HAP-1 (cell line): ENCODE measurements at regions not wholly inside any gene's neighbourhood (a gene's known extent, or its start where the extent isn't known, plus 50 kb on each side); places are given as distances from the start of the nearest gene placed in this dataset.

Experiments
- DNase-seq, 2 experiments: peaks; one replicate each; pipeline ENCODE4 v3.0.0-alpha.2; 2016 to 2020; ENCODE audit warnings: low spot score in 2 of 2
- H3K27me3 ChIP-seq: fragments of 250-450 bp; sonication (Bioruptor Pico); 2 replicates; pipeline ENCODE4 v1.5.1; 2020; ENCODE audit warnings: low read depth, mild to moderate bottlenecking, moderate library complexity
- H3K36me3 ChIP-seq: fragments of 250-450 bp; sonication (Bioruptor Pico); replicated peaks from 2 replicates; pipeline ENCODE4 v1.5.1; 2020; ENCODE audit warnings: mild to moderate bottlenecking
- H3K4me1 ChIP-seq: fragments of 250-450 bp; sonication (Bioruptor Pico); 2 replicates; pipeline ENCODE4 v1.5.1; 2020; ENCODE audit warnings: mild to moderate bottlenecking
- H3K4me3 ChIP-seq: fragments of 250-450 bp; sonication (Bioruptor Pico); 2 replicates; pipeline ENCODE4 v1.5.1; 2020; ENCODE audit warnings: mild to moderate bottlenecking, moderate library complexity
- H3K9me3 ChIP-seq: fragments of 250-450 bp; sonication (Bioruptor Pico); 2 replicates; pipeline ENCODE4 v1.5.1; 2020; ENCODE audit warnings: mild to moderate bottlenecking, moderate library complexity
- in situ Hi-C: fragments of 300-500 bp; cut with MboI; formaldehyde crosslinking; loops from 3 replicates; pipeline ENCODE4 v1.14.3; 2020; ENCODE audit warnings: low sequenced_read_pairs, inconsistent platforms, mixed read lengths

DNA sequence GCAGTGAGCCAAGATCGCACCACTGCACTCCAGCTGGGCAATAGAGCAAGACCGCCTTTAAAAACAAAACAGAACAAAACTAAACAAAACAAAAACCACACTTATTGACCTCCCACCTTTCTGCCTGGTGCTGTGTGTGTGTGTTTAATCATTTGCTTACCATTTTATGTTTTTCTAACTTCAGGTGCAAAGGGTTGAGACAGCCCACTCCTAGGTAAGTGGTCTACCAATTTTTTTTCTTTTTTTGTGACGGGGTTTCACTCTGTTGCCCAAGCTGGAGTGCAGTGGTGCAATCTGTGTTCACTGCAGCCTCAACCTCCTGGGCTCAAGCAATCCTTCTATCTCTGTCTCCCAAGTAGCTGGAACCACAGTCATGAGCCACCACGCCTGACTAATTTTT, 65.8 kb downstream of the SALL1 start:
- in situ Hi-C loops, result no loop called here
- H3K36me3 ChIP-seq, result no peaks in the 10 kb centered on the region
- H3K4me3 ChIP-seq, result no peak overlapping the region
- H3K27me3 ChIP-seq, result no peaks in the 10 kb centered on the region
- H3K9me3 ChIP-seq, result no peaks in the 10 kb centered on the region
- no peaks in the 10 kb centered on the region for H3K4me1 ChIP-seq
- DNase-seq, result no peak

GRCh38 chr16:51084074-51084928, 66.8 kb downstream of the SALL1 start:
- no peak overlapping the region for H3K4me3 ChIP-seq
- no peaks in the 10 kb centered on the region for H3K27me3 ChIP-seq
- DNase-seq, result no peak
- H3K4me1 ChIP-seq, result no peaks in the 10 kb centered on the region
- in situ Hi-C loops, result no loop called here
- H3K9me3 ChIP-seq, result no peaks in the 10 kb centered on the region
- H3K36me3 ChIP-seq, result no peaks in the 10 kb centered on the region

- H3K4me3 ChIP-seq, result no peak overlapping the region
- no peaks in the 10 kb centered on the region for H3K4me1 ChIP-seq
- in situ Hi-C loops, result no loop called here
- H3K27me3 ChIP-seq, result no peaks in the 10 kb centered on the region; the same call in none of the 2 replicates
- H3K9me3 ChIP-seq, result no peaks in the 10 kb centered on the region
- no peaks in the 10 kb centered on the region for H3K36me3 ChIP-seq
- no peak for DNase-seq
Measured at GRCh38 chr16:51072591-51072990, 78.5 kb downstream of the SALL1 start.

- no peaks in the 10 kb centered on the region for H3K36me3 ChIP-seq
- DNase-seq, result no peak
- H3K4me3 ChIP-seq, result no peak overlapping the region
- no peaks in the 10 kb centered on the region for H3K9me3 ChIP-seq
- no peaks in the 10 kb centered on the region; the same call in none of the 2 replicates for H3K27me3 ChIP-seq
- in situ Hi-C loops, result no loop called here
- H3K4me1 ChIP-seq, result no peaks in the 10 kb centered on the region
Measured at GRCh38 chr16:51071326-51071725, 79.7 kb downstream of the SALL1 start.

- Histone ChIP-seq H3K27me3 (no peaks in the 10 kb centered on the region; the same call in 1 of the 2 replicates), H3K9me3 (no peaks in the 10 kb centered on the region), H3K4me3 (no peak overlapping the region), H3K4me1 (peaks cover 11% of the 10 kb centered on the region), H3K36me3 (no peaks in the 10 kb centered on the region)
- no peak for DNase-seq
- in situ Hi-C loops, result no loop called here
Measured at GRCh38 chr16:51067352-51067751, 83.7 kb downstream of the SALL1 start.

DNA sequence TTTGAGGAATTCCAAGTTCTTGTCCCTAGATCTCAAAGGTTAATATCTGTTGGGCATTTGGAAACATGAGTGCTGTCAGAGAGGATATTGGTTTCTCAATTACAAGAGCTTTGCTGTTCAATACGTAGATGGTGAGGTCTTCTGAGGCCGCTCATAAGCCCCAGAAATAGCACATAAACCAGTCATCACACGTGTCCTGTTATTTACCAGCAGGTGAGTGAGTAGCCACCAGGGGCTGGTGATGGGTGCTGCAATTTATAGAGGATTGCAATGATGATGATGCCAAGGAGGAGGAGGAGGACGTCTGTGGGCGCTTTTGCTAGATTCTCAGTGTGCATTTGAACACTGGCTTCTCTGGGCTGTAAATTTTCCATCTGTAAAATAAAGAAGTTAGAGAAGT, 89.0 kb downstream of the SALL1 start:
- in situ Hi-C loops, result no loop called here
- H3K27me3 ChIP-seq, result peaks cover 47% of the 10 kb centered on the region
- H3K4me3 ChIP-seq, result no peak overlapping the region
- no peaks in the 10 kb centered on the region for H3K9me3 ChIP-seq
- no peak for DNase-seq
- peaks cover 11% of the 10 kb centered on the region for H3K4me1 ChIP-seq
- H3K36me3 ChIP-seq, result no peaks in the 10 kb centered on the region

GRCh38 chr16:51061328-51061727, 89.7 kb downstream of the SALL1 start:
- H3K4me1 ChIP-seq, result peaks cover 11% of the 10 kb centered on the region
- H3K9me3 ChIP-seq, result no peaks in the 10 kb centered on the region
- DNase-seq, result no peak
- in situ Hi-C loops, result no loop called here
- no peak overlapping the region for H3K4me3 ChIP-seq
- peaks cover 52% of the 10 kb centered on the region for H3K27me3 ChIP-seq
- no peaks in the 10 kb centered on the region for H3K36me3 ChIP-seq

GRCh38 chr16:51057969-51058337, 93.1 kb downstream of the SALL1 start:
- Histone ChIP-seq H3K4me3 (no peak overlapping the region), H3K9me3 (no peaks in the 10 kb centered on the region), H3K27me3 (peaks cover 56% of the 10 kb centered on the region), H3K4me1 (peaks cover 5% of the 10 kb centered on the region; the same call in 1 of the 2 replicates), H3K36me3 (no peaks in the 10 kb centered on the region)
- DNase-seq, result no peak
- in situ Hi-C loops, result no loop called here

DNA sequence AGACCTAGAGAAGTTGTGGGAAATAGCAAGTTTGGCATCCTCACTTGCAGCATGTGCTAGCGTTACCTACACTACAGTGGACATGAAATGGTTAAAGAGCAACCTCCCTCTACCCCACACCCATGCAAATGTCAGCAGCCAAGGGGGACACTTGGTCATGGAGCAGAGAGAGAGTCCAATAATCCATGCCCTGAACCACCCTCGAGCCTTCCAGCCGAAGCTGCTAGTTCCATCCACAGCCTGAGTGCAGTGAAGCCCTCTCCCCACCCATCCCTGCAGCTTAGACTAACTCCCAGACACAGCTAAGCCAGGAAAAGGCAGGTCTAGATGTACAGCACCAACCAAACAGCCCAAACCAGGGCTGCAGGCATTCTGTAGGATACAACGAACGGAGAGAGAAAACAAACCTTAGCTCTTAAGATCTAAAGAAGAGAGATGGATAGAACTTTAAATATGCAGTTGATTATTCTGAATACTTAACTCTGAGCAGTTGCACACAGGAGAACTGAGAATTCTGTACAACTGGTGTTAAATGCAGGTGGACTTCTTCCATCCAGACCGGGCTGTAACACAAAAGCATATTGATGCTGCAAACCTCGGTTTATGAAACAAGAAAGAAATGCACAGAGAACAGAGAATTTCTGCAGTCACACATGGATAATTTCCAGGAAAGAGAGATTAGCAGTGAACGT, 93.8 kb downstream of the SALL1 start:
- Histone ChIP-seq H3K27me3 (peaks cover 56% of the 10 kb centered on the region), H3K4me1 (no peaks in the 10 kb centered on the region), H3K9me3 (no peaks in the 10 kb centered on the region), H3K36me3 (no peaks in the 10 kb centered on the region), H3K4me3 (no peak overlapping the region)
- in situ Hi-C loops, result no loop called here
- no peak for DNase-seq

DNA sequence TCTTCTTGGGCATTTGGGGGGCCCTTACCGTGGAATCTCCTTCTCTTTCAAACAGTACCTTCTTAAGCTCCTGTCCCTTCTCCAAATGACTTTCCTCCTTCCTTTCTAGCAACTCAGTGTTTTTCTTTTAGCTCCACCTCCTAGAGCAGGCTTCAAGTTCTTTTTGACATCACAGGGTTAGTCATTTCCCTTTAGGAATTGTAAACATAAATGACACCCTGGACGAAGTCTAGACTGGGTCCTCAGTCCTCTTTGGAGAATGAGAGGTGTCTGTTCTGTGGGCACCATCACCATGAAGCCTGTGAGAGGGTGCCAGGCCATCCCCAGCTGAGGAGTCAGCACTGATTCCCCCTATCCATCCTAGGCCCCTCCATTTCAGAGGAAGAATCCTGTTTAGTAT, 94.7 kb downstream of the SALL1 start:
- H3K4me3 ChIP-seq, result no peak overlapping the region
- in situ Hi-C loops, result no loop called here

DNA sequence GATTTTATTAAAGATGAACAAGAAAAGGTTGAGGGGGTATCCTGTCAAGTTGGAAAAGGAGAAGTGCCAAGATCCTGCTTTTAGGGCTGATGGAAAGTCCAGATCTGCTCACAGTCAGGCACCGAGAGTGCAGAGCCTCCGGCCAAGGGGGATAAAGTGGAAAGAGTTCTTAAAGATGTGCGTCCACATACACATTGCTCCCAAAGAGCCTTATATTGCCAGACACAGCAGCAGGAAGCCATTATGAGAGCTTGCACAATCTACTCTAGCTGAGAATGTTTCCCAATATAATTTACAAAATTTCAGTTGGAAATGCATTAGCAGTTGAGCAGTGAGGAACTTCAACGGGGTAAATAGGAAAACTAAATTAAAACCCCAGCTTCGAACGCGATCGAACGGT, 95.6 kb downstream of the SALL1 start:
- no peak for DNase-seq
- Histone ChIP-seq H3K4me3 (no peak overlapping the region), H3K27me3 (peaks cover 39% of the 10 kb centered on the region), H3K36me3 (no peaks in the 10 kb centered on the region), H3K4me1 (no peaks in the 10 kb centered on the region), H3K9me3 (no peaks in the 10 kb centered on the region)
- in situ Hi-C loops, result no loop called here

More for the DNA sequence above, 94.7 kb downstream of the SALL1 start:
- H3K27me3 ChIP-seq, result peaks cover 48% of the 10 kb centered on the region
- no peaks in the 10 kb centered on the region for H3K4me1 ChIP-seq
- H3K9me3 ChIP-seq, result no peaks in the 10 kb centered on the region
- H3K36me3 ChIP-seq, result no peaks in the 10 kb centered on the region
- no peak for DNase-seq

- in situ Hi-C loops, result no loop called here
- H3K36me3 ChIP-seq, result no peaks in the 10 kb centered on the region
- no peak for DNase-seq
- no peaks in the 10 kb centered on the region for H3K9me3 ChIP-seq
- H3K27me3 ChIP-seq, result peaks cover 24% of the 10 kb centered on the region
- no peak overlapping the region for H3K4me3 ChIP-seq
- no peaks in the 10 kb centered on the region for H3K4me1 ChIP-seq
Measured at GRCh38 chr16:51053775-51054174, 97.3 kb downstream of the SALL1 start.

DNA sequence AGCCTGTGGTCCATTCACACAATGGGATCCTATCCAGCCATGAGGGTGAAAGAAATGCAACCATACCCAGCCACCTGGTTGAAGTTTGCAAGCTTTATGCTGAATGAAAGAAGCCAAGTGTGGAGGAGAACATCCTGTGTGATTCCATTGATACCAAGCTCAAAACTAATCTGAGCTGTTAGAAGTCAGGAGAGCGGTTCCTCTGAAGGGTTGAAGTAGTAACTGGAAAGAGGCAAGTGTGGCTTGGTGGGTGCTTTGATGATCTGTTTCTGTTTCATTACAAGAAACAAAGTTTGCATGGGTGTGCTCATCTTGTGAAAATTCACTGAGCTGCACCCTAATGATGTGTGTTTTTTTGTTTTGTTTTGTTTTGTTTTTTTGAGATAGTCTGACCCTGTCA, 99.4 kb downstream of the SALL1 start:
- Histone ChIP-seq H3K4me1 (no peaks in the 10 kb centered on the region), H3K36me3 (no peaks in the 10 kb centered on the region), H3K9me3 (no peaks in the 10 kb centered on the region), H3K4me3 (no peak overlapping the region), H3K27me3 (peaks cover 6% of the 10 kb centered on the region; the same call in 1 of the 2 replicates)
- in situ Hi-C loops, result no loop called here
- DNase-seq, result no peak

GRCh38 chr16:51050377-51050706, 100.7 kb downstream of the SALL1 start:
- no peaks in the 10 kb centered on the region for H3K9me3 ChIP-seq
- no peaks in the 10 kb centered on the region for H3K36me3 ChIP-seq
- no peaks in the 10 kb centered on the region for H3K4me1 ChIP-seq
- in situ Hi-C loops, result no loop called here
- H3K27me3 ChIP-seq, result peaks cover under 1% of the 10 kb centered on the region; the same call in 1 of the 2 replicates
- no peak overlapping the region for H3K4me3 ChIP-seq
- no peak for DNase-seq
